Prostate gland (tissue), 2 donors: ENCODE measurements at regions not wholly inside any gene's neighbourhood (a gene's known extent, or its start where the extent isn't known, plus 50 kb on each side); places are given as distances from the start of the nearest gene placed in this dataset.

Source experiments
- DNase-seq: peaks from one replicate; pipeline ENCODE4 v3.0.0-alpha.2; 2019; ENCODE audit warnings: low spot score
- H3K27ac ChIP-seq, 2 donors: fragments of 200-600 bp; sonication (generic); 2 replicates each; pipeline ENCODE4 v1.5.1; 2017 to 2019
- H3K27me3 ChIP-seq: fragments of 200-600 bp; sonication (generic); replicated peaks from 2 replicates; pipeline ENCODE4 v1.5.1; 2019; ENCODE audit not compliant: insufficient read depth
- H3K36me3 ChIP-seq, 2 donors: fragments of 200-600 bp; sonication (generic); 1 replicate in 1 of 2; 2 replicates in 1 of 2; pipeline versions ENCODE4 v1.5.1 to v1.8.1; 2017 to 2019
- H3K4me1 ChIP-seq: fragments of 200-600 bp; sonication (generic); replicated peaks from 2 replicates; pipeline ENCODE4 v1.5.1; 2019
- H3K4me3 ChIP-seq, 2 donors: fragments of 200-600 bp; sonication (generic); 2 replicates each; pipeline ENCODE4 v1.5.1; 2017 to 2019
- H3K9me3 ChIP-seq: fragments of 200-600 bp; sonication (generic); 2 replicates; pipeline ENCODE4 v1.5.1; 2017
- CTCF ChIP-seq, 4 experiments: fragments of 200-600 bp in 2 of 4; fragments of 450-650 bp in 2 of 4; sonication (generic) in 2 of 4; IDR thresholded peaks; 1 replicate in 3 of 4; 2 replicates in 1 of 4; pipeline ENCODE4 v1.5.1; 2016 to 2019; ENCODE audit warnings: antibody characterized with exemption in 4 of 4, mild to moderate bottlenecking in 2 of 4, moderate library complexity in 2 of 4
- POLR2A ChIP-seq: fragments of 450-650 bp; IDR thresholded peaks from one replicate; pipeline ENCODE4 v1.6.1; 2016; ENCODE audit warnings: antibody characterized with exemption, mild to moderate bottlenecking
- POLR2AphosphoS5 ChIP-seq: sonication (generic); formaldehyde crosslinking; IDR thresholded peaks from one replicate; pipeline ENCODE4 v1.6.1; 2017; ENCODE audit warnings: antibody characterized with exemption
- WGBS: methylation state at CpG from one replicate; pipeline ENCODE4 v1.1.5; 2018; 5-methylcytosine and 5-hydroxymethylcytosine counted together
- intact Hi-C: fragments of 100-400 bp; cut with DNase I; formaldehyde crosslinking; loops from one replicate; pipeline ENCODE4 v1.14.2; 2022

- intact Hi-C loops, result no loop called here
- WGBS, result 88% methylated on average over 5 of the region's 5 CpGs
- H3K9me3 ChIP-seq, result no peaks in the 10 kb centered on the region
- no peaks in the 10 kb centered on the region for H3K4me1 ChIP-seq
- DNase-seq, result no peak
- H3K27ac ChIP-seq, result no peak overlapping the region
- no peaks in the 10 kb centered on the region for H3K36me3 ChIP-seq
- no peaks in the 10 kb centered on the region for H3K27me3 ChIP-seq
- no peak for TF ChIP-seq POLR2A
- no peak for TF ChIP-seq CTCF (IDR thresholded peaks at IDR 0.05)
- no peak for TF ChIP-seq POLR2AphosphoS5
- no peak overlapping the region for H3K4me3 ChIP-seq
Observed at GRCh38 chr2:5150871-5151270, 541.3 kb upstream of the SOX11 start.

- intact Hi-C loops, result no loop called here
- Histone ChIP-seq H3K27me3 (no peaks in the 10 kb centered on the region), H3K4me3 (no peak overlapping the region), H3K4me1 (no peaks in the 10 kb centered on the region), H3K27ac (no peak overlapping the region), H3K36me3 (no peaks in the 10 kb centered on the region), H3K9me3 (no peaks in the 10 kb centered on the region)
- TF ChIP-seq POLR2A (no peak), CTCF (IDR thresholded peaks at IDR 0.05) (no peak), POLR2AphosphoS5 (no peak)
- no peak for DNase-seq
- WGBS, result 19% methylated on average over 3 of the region's 3 CpGs
Observed at GRCh38 chr2:5164776-5165525, 527.2 kb upstream of the SOX11 start.

- Histone ChIP-seq H3K4me3 (no peak overlapping the region), H3K27me3 (no peaks in the 10 kb centered on the region), H3K9me3 (no peaks in the 10 kb centered on the region), H3K4me1 (no peaks in the 10 kb centered on the region), H3K27ac (no peak overlapping the region), H3K36me3 (no peaks in the 10 kb centered on the region)
- 50% methylated on average over 2 of the region's 2 CpGs for WGBS
- TF ChIP-seq POLR2A (no peak), CTCF (IDR thresholded peaks at IDR 0.05) (no peak), POLR2AphosphoS5 (no peak)
- intact Hi-C loops, result no loop called here
- no peak for DNase-seq
Observed at GRCh38 chr2:5172923-5173322, 519.3 kb upstream of the SOX11 start.

GRCh38 chr2:5173876-5174535 lies 518.2 kb upstream of the SOX11 start:
- no peak for DNase-seq
- TF ChIP-seq CTCF (IDR thresholded peaks at IDR 0.05), result no peak
- TF ChIP-seq POLR2AphosphoS5, result no peak
- no peak for TF ChIP-seq POLR2A
- WGBS, result 100% methylated on average over 2 of the region's 2 CpGs
- no peak overlapping the region for H3K27ac ChIP-seq
- intact Hi-C loops, result no loop called here
- no peak overlapping the region for H3K4me3 ChIP-seq
- H3K9me3 ChIP-seq, result no peaks in the 10 kb centered on the region
- H3K36me3 ChIP-seq, result no peaks in the 10 kb centered on the region
- no peaks in the 10 kb centered on the region for H3K4me1 ChIP-seq
- no peaks in the 10 kb centered on the region for H3K27me3 ChIP-seq

GRCh38 chr2:5175231-5175630 lies 517.0 kb upstream of the SOX11 start:
- Histone ChIP-seq H3K4me1 (no peaks in the 10 kb centered on the region), H3K27me3 (no peaks in the 10 kb centered on the region), H3K4me3 (no peak overlapping the region), H3K27ac (no peak overlapping the region), H3K36me3 (no peaks in the 10 kb centered on the region), H3K9me3 (no peaks in the 10 kb centered on the region)
- intact Hi-C loops, result no loop called here
- no peak for DNase-seq
- no peak for TF ChIP-seq CTCF (IDR thresholded peaks at IDR 0.05)
- TF ChIP-seq POLR2A, result no peak
- TF ChIP-seq POLR2AphosphoS5, result no peak
